Heart right ventricle (tissue), 16 donors: ENCODE measurements at regions not wholly inside any gene's neighbourhood (a gene's known extent, or its start where the extent isn't known, plus 50 kb on each side); places are given as distances from the start of the nearest gene placed in this dataset.

Experiments
- ATAC-seq, 8 donors: fragments of 200-7000 bp; cut with Tn5 transposase; one replicate each; pipeline ENCODE4 v1.9.1; 2020; ENCODE audit warnings: mild to moderate bottlenecking in 8 of 8, moderate library complexity in 8 of 8, moderate number of reproducible peaks in 1 of 8
- DNase-seq, 2 donors: peaks; one replicate each; pipeline ENCODE4 v3.0.0-alpha.2; 2020
- H3K27ac ChIP-seq, 10 donors: fragments of 200-600 bp; sonication (generic) in 2 of 10; one replicate each; pipeline versions ENCODE4 v1.5.0 to v1.8.0; 2020 to 2022; ENCODE audit warnings: mild to moderate bottlenecking in 3 of 10
- H3K27me3 ChIP-seq, 7 donors: fragments of 200-600 bp; one replicate each; pipeline ENCODE4 v1.8.0; 2021 to 2022; ENCODE audit warnings: mild to moderate bottlenecking in 2 of 7
- H3K36me3 ChIP-seq, 9 donors: fragments of 200-600 bp; sonication (generic) in 1 of 9; one replicate each; pipeline versions ENCODE4 v1.5.0 to v1.8.0; 2020 to 2022; ENCODE audit warnings: mild to moderate bottlenecking in 2 of 9
- H3K4me1 ChIP-seq, 9 donors: fragments of 200-600 bp; sonication (generic) in 1 of 9; one replicate each; pipeline versions ENCODE4 v1.5.0 to v1.8.0; 2020 to 2022; ENCODE audit warnings: mild to moderate bottlenecking in 4 of 9
- H3K4me3 ChIP-seq, 10 donors: fragments of 200-600 bp; sonication (generic) in 2 of 10; one replicate each; pipeline versions ENCODE4 v1.5.0 to v1.8.0; 2020 to 2022; ENCODE audit warnings: mild to moderate bottlenecking in 7 of 10, moderate library complexity in 2 of 10
- H3K9me3 ChIP-seq, 11 donors: fragments of 200-600 bp in 10 of 11; sonication (generic) in 2 of 11; one replicate each; pipeline versions ENCODE4 v1.5.0 to v1.8.0; 2013 to 2022; ENCODE audit warnings: mild to moderate bottlenecking in 2 of 11, control low read depth in 1 of 11, moderate library complexity in 1 of 11
- CTCF ChIP-seq, 9 donors: fragments of 200-600 bp; sonication (generic) in 2 of 9; IDR thresholded peaks; one replicate each; pipeline versions ENCODE4 v1.5.0 to v1.8.0; 2021 to 2022; ENCODE audit warnings: antibody characterized with exemption in 9 of 9, mild to moderate bottlenecking in 5 of 9, moderate library complexity in 1 of 9
- WGBS, 2 donors: extraction: QIAGEN DNeasy Blood & Tissue Kit; methylation state at CpG; one replicate each; pipeline ENCODE4 v1.1.7; 2013; ENCODE audit warnings: inconsistent platforms in 1 of 2; 5-methylcytosine and 5-hydroxymethylcytosine counted together
- intact Hi-C, 10 donors: fragments of 100-400 bp; cut with DNase I; formaldehyde crosslinking; loops; one replicate each; pipeline versions ENCODE4 v1.11.1 to v1.14.2; 2022
- donor health status: Arrhythmogenic right ventricular cardiomyopathy.
- donor health status: ischemic (EF 13 %, LVEDD 7.1; RV severe dilation, severe dysfunction).
- donor health status: healthy with polysubstance abuse.
- donor health status: DM: no; HTN: yes; CAD: no.
- donor health status: DM: no; HTN: no; CAD: no.
- donor health status: ischemic (EF 25% LVEDD 6.9; RV normal size, moderate dysfunction).
- donor health status: ischemic (EF 25% LVEDD 5.7; RV mildly dilated, moderate dysfunction).
- donor health status: healthy.
- donor health status: DM: yes; HTN: yes; CAD: no.
- donor health status: Ischemic cardiomyopathy.
- donor health status: ischemic (EF 35%, LVEDD 5.7; RV mildly dilated, moderate dysfunction).
- donor health status: nonischemic (EF 11% LVEDD 7.7; RV severe dilation, severe dysfunction).
- donor health status: DM: yes; HTN: yes; CAD: no.
- donor health status: PGD.
- donor health status: ischemic (EF 29% LVEDD 5.4; RV normal size, mild dysfunction).
- donor health status: nonischemic (EF 23%, LVEDD 6.1; RV moderate dilation, normal function).

GRCh38 chr7:25846722-25847121, 305.3 kb upstream of the NFE2L3 start:
- peak; percentile 48 to 70 (median 57) for ATAC-seq
- 8 to 15% methylated on average over 5 of the region's 5 CpGs for WGBS, 2 donors

GRCh38 chr7:25847336-25848070, 304.5 kb upstream of the NFE2L3 start:
- H3K4me1 ChIP-seq = peaks cover 3 to 94% (median 66%) of the 10 kb centered on the region in 9 donors
- 78 to 80% methylated on average over 6 of the region's 6 CpGs for WGBS, 2 donors
- no peak for TF ChIP-seq CTCF (IDR thresholded peaks at IDR 0.05)
- peak overlapping the region; percentile 3 to 87 (median 75) for H3K27ac ChIP-seq
- ATAC-seq (no peak), DNase-seq (no peak)
- no peaks in the 10 kb centered on the region for H3K36me3 ChIP-seq
- peaks cover 4 to 30% (median 15%) of the 10 kb centered on the region in 7 donors for H3K27me3 ChIP-seq
- no peak overlapping the region for H3K4me3 ChIP-seq
- no peaks in the 10 kb centered on the region for H3K9me3 ChIP-seq
- intact Hi-C loops = loop anchor here in 5 of 10 donors (5.0 to 10.0 kb wide), 5 partner anchors 60 to 183 kb away; no protein-coding TSS in a partner anchor

More at GRCh38 chr7:25846722-25847121, 305.3 kb upstream of the NFE2L3 start:
- intact Hi-C loops = loop anchor here in 5 of 10 donors (5.0 to 10.0 kb wide), 5 partner anchors 59 to 182 kb away; no protein-coding TSS in a partner anchor
- no peak for TF ChIP-seq CTCF (IDR thresholded peaks at IDR 0.05)
- Histone ChIP-seq H3K4me1 (peaks cover 0 to 94% (median 62%) of the 10 kb centered on the region in 9 donors), H3K4me3 (no peak overlapping the region), H3K27me3 (peaks cover 0 to 22% (median 7%) of the 10 kb centered on the region in 7 donors), H3K36me3 (no peaks in the 10 kb centered on the region), H3K9me3 (no peaks in the 10 kb centered on the region), H3K27ac (peak overlapping the region; percentile 3 to 87 (median 75))
- peak; percentile 80 to 84 for DNase-seq

GRCh38 chr7:25849500-25850184, 302.4 kb upstream of the NFE2L3 start:
- Histone ChIP-seq H3K9me3 (no peaks in the 10 kb centered on the region), H3K27ac (peak overlapping the region; percentile 53 to 87 (median 79)), H3K36me3 (no peaks in the 10 kb centered on the region), H3K4me1 (peaks cover 6 to 81% (median 63%) of the 10 kb centered on the region in 9 donors), H3K4me3 (no peak overlapping the region), H3K27me3 (peaks cover 7 to 51% (median 37%) of the 10 kb centered on the region in 7 donors)
- ATAC-seq = peak; percentile 47 to 72 (median 62)
- intact Hi-C loops = loop anchor here (2.0 to 10.0 kb wide), 18 partner anchors 62 to 1305 kb away; partner anchors contain the start of genes HOXA3 (in 1 of the 10) and HOXA7 (in 1 of the 10)
- no peak for TF ChIP-seq CTCF (IDR thresholded peaks at IDR 0.05)
- 50 to 57% methylated on average over 9 of the region's 9 CpGs for WGBS, 2 donors
- DNase-seq = peak in 1 of 2 donors; percentile 67

- Histone ChIP-seq H3K4me1 (peaks cover 6 to 75% (median 62%) of the 10 kb centered on the region in 9 donors), H3K27me3 (peaks cover 11 to 57% (median 42%) of the 10 kb centered on the region in 7 donors), H3K27ac (peak overlapping the region; percentile 53 to 87 (median 79)), H3K4me3 (no peak overlapping the region), H3K9me3 (no peaks in the 10 kb centered on the region), H3K36me3 (no peaks in the 10 kb centered on the region)
- ATAC-seq = no peak
- no peak for TF ChIP-seq CTCF (IDR thresholded peaks at IDR 0.05)
- intact Hi-C loops = loop anchor here (2.0 to 10.0 kb wide), 14 partner anchors 128 to 1305 kb away; partner anchors contain the start of genes HOXA3 (in 1 of the 10) and HOXA7 (in 1 of the 10)
- no peak for DNase-seq
Observed at GRCh38 chr7:25850216-25850615, 301.8 kb upstream of the NFE2L3 start.
